GM18868 (cell line): ENCODE measurements at regions not wholly inside any gene's neighbourhood (a gene's known extent, or its start where the extent isn't known, plus 50 kb on each side); places are given as distances from the start of the nearest gene placed in this dataset.

Experiments
- ATAC-seq: cut with Tn5 transposase; IDR thresholded peaks from one replicate; pipeline ENCODE4 v1.9.1; 2021; ENCODE audit warnings: mild to moderate bottlenecking, moderate library complexity; ENCODE audit not compliant: unreplicated experiment

- ATAC-seq, result peak; percentile 44
These were observed 237.8 kb downstream of the TBX18 start for GRCh38 chr6:84526631-84527030.

- ATAC-seq, result no peak
These were observed 238.5 kb downstream of the TBX18 start for GRCh38 chr6:84525907-84526306.

GRCh38 chr6:84524636-84525035 is 239.8 kb downstream of the TBX18 start:
- ATAC-seq, result no peak

GRCh38 chr6:84522135-84522549 is 242.3 kb downstream of the TBX18 start:
- no peak for ATAC-seq

- no peak for ATAC-seq
These were observed 242.9 kb downstream of the TBX18 start for GRCh38 chr6:84521511-84521910.

- no peak for ATAC-seq
These were observed 246.5 kb downstream of the TBX18 start for GRCh38 chr6:84517741-84518530.

- no peak for ATAC-seq
These were observed 248.2 kb downstream of the TBX18 start for GRCh38 chr6:84516154-84516553.

GRCh38 chr6:84515067-84515466 is 249.3 kb downstream of the TBX18 start:
- no peak for ATAC-seq

GRCh38 chr6:84514089-84514971 is 250.1 kb downstream of the TBX18 start:
- no peak for ATAC-seq

- ATAC-seq, result no peak
These were observed 252.0 kb downstream of the TBX18 start for GRCh38 chr6:84512391-84512790.

GRCh38 chr6:84511929-84512328 is 252.5 kb downstream of the TBX18 start:
- ATAC-seq, result no peak

- no peak for ATAC-seq
These were observed 255.4 kb downstream of the TBX18 start for GRCh38 chr6:84508981-84509380.

- ATAC-seq, result no peak
These were observed 256.1 kb downstream of the TBX18 start for GRCh38 chr6:84508334-84508733.

GRCh38 chr6:84504025-84504424 is 260.4 kb downstream of the TBX18 start:
- no peak for ATAC-seq

GRCh38 chr6:84501315-84501714 is 263.1 kb downstream of the TBX18 start:
- ATAC-seq, result no peak

GRCh38 chr6:84500726-84501125 is 263.7 kb downstream of the TBX18 start:
- no peak for ATAC-seq

GRCh38 chr6:84498905-84499304 is 265.5 kb downstream of the TBX18 start:
- no peak for ATAC-seq

GRCh38 chr6:84492241-84493165 is 265.1 kb upstream of the CEP162 start:
- no peak for ATAC-seq

GRCh38 chr6:84489598-84489997 is 262.2 kb upstream of the CEP162 start:
- no peak for ATAC-seq

GRCh38 chr6:84486526-84486925 is 259.1 kb upstream of the CEP162 start:
- no peak for ATAC-seq

GRCh38 chr6:84469144-84469543 is 241.7 kb upstream of the CEP162 start:
- no peak for ATAC-seq
